Fibroblast of skin of back (primary cell): ENCODE measurements at regions not wholly inside any gene's neighbourhood (a gene's known extent, or its start where the extent isn't known, plus 50 kb on each side); places are given as distances from the start of the nearest gene placed in this dataset.

Experiments used
- DNase-seq: peaks from one replicate; pipeline ENCODE4 v3.0.0-alpha.2; 2013

DNA sequence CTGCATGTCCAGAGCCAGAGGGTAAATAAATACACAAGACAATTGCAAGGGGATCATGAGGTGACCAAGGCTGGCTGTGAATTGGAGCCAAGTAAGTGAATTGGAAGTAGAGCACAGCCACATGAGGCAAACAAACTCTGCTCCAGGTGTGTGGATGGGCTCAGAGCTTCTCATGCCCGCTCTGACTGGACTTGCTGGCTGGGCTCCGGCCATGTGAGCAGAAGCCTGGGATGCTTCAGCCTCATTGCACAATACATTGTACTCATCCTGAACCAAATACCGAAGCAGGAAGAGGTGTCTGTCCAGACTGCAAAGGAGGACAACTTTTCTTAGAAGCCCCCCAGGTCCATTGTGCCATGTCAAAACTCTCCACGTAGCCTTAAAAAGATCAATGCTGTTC lies 193.0 kb downstream of the TTC8 start:
- no peak for DNase-seq

DNA sequence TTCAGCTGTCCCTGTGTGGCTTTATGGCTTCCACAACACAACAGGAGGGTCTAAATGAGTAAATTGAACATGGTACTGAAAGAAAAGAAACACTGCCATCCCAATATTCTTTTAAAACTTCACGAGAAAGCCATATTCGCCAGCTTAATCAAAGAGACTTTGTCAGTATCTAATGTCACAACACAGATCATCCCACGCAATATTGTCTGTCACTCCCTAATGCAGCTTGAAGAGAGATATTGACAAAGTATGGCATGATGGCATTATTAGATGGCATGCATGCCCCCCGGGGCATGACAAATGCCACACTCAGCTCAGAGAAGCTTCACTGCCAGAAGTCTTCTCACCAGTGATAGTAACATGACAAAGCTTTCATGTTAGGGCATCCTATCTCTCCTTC lies 197.8 kb downstream of the TTC8 start:
- no peak for DNase-seq

DNA sequence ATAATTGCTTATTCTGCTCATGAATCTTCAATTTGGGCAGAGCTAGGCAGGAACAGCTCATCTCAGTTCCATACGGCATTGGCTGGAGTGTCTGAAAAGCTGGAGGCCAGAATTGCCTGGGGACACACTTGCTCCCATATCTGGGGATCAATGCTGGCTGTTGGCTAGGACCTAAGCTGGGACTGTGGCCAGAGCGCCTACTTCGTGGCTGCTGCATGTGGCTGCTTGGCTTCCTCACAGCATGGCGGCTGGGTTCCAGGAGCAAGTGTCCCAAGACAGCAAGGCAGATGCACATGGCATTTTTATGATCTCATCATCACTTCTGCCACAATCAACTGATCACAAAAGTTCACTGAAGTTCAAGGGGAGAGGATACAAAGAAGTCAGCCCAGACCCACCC lies 200.2 kb downstream of the TTC8 start:
- DNase-seq: no peak

DNA sequence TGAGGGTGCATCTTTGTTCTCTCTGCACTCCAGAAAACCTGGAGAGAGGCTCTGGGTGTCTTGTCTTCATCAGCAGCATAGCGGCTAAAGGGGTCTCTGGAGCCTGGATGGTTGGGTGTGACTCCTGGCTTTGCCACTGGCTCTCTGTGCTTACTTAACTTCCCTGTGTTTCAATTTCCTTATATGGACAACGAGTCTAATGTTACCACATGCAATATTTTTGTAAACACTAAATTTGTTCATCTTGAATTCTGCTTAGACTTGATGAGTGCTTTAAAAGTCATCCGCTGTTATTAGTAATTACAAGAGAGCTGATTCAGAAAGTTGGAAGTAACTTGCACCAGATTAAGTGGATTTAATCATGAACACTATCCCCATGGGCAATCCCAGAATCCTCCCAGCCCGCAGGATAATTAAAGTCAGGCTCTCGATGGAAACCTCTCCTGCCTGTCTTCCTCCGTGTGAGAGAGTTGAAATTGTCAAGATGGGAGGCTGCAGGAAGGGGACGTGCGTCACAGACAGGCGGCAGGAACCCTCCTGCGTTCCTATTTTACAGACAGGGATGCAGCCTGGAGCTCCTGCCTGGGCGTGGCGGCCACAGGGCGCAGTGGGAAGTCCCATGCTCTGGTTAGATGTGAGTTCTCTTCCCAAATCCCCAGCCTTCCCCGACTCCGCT lies 201.2 kb downstream of the TTC8 start:
- peak; percentile 78 for DNase-seq

DNA sequence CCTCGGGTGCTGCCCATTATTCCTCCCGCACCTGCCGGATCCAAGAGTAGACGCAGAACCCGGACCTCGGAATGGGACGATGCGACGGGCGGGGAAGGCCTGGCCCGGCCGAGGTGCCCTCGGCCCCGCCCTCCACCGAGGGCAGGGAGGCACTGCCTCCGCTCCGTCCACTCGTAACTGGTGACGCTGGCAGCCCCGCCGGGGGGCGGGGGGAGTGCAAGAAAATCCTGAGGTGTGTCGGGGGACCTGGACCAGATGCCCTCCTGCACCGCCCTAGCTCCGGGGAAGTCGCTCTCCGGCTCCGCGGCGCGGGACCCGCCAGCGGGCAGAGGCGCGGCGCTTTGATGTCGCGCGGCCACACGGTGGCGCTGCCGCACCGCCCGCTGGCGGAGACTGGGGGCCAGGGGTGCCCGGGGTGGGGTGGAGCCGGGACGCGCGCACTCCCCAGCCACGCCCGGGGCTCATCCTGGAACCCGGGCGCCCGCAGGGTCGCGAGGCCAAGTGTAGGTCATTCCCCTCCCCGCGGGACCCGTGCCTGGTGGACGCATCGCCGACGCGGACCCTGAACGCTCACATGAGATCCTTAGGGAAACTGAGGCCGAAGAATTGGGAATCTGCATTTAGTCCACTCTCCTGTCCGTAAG lies 202.8 kb downstream of the TTC8 start:
- DNase-seq: peak; percentile 44

DNA sequence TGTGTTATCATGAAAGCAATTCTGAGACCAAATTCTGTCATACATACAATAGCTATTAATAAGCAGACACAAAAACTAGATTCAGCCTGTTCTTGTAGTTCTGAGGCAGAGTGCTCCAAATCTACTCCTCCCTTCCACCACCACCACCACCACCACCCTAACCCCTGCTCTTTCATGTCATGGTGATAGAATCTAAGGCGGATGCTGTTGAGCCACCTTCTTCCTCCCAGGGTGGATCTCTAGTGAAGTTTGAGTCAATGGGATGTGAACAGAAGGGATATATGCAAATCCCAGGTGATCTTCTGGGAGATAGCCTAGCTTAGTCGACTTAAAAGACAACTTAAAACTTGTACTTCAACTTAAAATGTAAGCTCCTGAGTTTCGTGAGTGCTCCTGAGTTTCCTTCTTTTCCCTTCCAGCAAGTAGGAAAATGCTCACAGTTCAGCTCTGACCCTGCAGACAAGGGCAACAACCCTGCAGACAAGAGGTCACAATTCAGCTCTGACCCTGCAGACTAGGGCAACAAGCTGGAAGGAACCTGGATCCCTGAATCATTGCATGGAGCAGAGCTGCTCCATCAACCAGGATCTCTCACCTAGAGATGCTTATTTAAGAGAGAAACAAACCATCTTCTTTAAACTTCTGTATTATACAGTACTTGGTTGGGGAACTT lies 204.1 kb downstream of the TTC8 start:
- no peak for DNase-seq

DNA sequence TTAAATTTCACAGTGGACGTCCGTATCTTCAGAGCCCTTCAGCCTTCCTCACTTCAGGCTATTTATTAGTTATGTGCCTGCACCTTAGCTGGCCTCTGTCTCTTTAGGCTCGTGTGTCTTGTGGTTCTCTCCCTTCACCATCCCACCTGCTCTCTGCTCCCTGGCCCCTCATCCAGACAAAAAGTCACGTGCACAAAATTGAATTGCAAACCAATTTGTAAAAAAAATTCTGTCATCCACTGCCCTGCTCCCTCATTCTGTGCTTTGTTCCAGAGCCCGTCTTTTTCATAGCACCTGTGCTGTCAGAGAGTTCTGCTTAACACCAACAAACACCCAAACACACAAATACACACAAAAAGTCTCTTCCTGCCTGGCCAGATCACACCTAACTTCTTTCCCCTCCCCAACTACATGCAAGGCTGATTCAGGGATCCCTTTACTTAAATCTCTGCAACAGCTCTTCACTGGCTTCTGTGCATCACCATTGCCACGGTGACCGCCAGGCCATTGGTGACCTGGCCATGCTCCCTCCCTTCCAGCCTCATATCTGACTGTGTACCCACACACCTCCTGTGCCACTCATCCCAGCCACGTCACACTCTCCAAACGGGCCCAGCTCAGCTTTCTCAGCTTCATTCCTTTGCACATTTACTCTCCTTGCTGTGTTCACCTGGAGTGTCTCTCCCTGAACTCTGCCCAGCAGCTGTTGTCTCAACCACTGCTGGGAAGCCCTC lies 205.7 kb downstream of the TTC8 start:
- DNase-seq: no peak

DNA sequence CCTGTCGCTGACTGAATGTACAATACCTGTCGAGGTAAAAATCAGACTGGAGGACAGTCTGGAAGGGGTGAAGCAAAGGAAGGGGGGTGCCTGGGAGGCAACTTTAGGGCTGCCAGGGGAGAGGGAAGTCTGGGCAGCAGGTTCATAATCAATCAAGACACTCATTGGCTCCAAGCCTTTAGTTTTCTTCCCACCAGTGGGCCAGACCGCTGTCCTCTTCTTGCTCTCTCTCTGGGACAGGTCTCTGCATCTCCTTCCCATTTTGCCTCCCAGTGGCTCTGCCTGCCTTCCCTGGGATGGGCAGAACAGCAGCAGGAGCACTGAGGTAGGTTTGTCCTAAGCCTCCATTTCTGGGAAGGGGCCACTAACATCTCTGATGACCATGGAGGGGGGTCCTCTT lies 206.5 kb downstream of the TTC8 start:
- DNase-seq: no peak

DNA sequence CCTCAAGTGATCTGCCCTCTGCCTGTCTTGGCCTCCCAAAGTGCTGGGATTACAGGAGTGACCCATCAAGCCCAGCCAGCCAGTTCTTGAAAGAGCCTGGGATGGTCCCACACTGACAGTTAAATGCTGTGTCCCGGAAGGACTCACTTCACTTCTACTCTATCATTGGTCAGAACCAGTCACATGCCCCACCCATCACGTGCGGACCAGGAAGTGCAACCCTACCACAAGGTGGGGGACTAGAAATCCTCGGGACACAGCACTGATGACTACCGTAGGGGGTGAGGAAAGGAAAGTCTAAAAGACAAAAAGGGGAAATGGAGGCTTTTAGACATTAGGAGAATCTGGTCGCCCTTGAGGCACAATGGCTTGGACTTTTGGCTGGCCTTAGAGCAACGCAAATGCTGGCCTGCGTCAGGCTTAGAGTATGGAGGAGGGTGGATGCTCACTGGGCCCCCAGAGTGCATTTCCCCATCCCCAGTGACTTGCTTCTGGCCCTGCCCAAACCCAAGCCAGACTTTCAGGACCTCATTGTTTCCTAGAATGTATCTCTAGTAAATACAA lies 207.7 kb downstream of the TTC8 start:
- DNase-seq: no peak

DNA sequence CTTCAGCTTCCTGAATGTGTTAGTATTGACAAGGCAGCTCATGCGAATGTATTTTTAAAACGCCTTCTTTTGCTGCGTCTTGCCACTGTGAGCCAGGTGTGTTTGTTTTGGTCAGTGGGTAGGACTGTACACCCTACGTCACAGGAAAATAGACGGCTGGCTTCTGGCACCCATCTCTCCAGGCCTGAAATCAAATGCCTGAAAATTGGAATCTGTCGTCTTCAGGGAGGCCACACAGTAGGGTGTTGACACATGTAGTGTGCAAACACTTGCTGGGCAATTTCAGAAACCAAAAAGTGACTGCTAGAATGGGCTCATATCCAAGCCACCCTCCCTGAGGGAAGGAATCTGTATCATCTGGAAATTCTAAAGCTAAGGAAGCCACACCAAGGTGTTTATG lies 209.3 kb downstream of the TTC8 start:
- no peak for DNase-seq

DNA sequence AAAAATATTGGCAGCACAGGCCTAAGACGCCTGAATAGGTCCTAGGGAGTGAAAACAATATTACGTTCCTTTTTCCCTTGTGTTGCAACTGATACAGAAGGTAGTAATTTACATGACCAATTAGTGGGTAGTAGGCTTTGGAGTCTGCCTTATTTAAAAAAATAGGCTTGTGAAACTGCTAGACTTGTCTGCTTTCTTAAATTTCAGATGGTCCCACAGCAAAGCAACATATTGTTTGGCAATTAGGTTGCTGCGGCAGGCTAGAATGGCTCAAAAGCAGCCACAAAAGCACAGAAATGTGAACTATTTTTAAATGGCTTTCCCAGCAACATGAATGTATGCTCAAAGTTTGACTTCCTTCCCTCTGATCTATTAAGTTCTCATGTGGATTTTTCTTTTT lies 211.9 kb downstream of the TTC8 start:
- DNase-seq: no peak

DNA sequence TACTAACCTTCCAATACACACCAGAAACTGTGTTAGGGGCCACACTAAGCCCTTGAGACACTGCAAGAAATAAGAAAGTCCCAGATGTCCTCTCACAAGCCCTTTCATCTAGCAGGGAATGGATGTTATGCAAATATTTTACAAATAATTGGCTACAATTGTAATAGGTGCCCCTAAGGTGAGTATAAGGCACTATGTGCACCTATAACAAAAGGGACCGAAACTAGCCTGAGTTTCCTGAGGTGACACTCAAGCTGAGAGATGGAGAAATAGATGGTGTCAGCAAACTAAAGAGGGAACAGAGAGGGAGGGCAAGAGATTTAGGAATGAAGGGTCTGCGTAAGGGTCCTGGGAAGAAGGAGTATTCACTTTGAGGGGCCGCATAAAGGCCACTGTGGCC lies 212.6 kb downstream of the TTC8 start:
- DNase-seq: no peak

DNA sequence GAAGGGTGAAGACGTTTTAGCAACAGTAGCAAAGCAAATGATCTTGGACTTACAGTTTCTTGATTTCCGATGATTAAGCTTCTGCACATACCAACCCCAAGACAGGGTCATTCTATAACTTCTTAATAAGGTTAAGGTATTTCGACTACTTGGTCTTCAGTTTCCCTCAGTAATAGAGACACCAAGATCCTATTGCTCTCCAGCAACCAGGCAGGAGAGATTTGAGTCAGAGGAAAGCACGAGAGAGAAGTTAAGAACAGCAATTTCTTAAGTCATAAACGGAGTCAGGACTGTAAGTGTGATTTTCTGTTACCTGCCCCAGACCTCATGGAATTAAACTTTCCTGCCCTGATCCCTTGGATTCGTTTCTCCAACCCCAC lies 215.6 kb downstream of the TTC8 start:
- no peak for DNase-seq

DNA sequence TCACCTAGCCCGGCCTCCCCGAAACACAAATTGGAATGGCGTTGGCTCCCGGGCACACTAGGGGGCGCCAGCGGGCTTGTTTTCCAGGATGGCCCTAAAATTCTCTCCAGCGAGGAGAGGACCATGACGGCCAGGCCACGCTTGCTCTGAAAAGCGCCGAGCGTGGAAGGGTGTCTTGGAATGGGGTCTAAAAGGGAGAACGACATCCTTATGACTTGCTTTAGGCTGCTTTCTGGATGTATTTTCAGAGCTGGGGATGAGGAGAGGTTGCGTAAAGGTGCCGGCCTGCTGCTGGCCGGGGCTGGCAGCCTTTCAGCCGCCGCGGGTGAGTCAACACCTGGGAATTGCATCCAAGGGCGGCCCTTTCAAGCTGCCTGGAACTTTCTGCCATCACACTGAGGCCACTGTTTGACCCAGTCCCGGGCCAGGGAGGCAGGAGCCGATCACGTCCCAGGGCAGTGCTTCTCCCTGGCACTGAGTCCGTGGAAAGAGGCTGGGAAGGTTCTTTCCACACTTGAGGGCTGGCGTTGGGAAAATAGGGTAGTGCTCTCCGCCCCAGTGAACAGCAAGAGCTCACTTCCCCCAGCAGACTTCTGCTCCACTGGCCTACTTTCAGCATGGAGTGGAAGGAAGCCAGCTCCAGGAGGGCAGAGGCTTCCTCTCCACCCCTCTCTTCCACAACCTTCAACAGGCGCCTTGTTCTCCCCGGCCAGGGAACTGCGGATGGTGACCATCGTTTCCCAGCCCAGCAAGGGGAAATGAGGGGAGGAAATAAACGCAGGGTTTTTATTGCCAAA lies 216.2 kb downstream of the TTC8 start:
- DNase-seq: peak; percentile 83

DNA sequence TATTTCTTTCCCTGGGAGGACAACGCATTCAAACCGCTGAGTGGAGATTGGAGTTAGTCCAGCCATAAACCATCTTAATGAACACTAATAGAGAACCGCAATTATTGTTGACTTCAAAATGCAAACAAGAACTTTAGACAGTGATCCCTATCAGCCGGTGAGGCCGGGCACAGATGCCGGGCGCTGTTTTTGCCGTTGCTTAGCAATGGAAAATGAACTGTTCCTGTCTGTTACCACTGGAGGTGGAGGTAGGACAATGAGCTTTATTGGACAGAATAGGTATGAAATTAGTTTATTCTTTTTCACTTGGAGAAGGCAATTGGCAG lies 216.8 kb downstream of the TTC8 start:
- DNase-seq: no peak

DNA sequence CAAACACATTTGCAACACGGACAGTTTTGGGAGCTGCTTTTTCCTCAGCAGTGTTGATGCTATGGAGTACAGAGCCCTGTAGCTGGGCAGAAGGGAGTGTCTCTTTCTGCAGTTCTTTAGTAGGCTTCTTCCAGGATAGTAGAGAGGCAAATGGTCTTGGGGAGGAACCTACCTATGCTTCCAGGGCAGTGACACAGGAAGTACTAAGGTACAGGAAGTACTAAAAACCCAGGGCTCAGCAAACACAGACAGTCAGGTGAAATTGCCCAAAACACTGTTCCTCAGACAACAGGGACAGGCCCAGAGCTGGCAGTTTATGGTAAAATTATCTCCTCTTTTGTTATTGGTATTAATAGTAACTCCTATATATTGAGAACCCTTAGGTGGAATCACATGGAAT lies 217.6 kb downstream of the TTC8 start:
- DNase-seq: no peak

DNA sequence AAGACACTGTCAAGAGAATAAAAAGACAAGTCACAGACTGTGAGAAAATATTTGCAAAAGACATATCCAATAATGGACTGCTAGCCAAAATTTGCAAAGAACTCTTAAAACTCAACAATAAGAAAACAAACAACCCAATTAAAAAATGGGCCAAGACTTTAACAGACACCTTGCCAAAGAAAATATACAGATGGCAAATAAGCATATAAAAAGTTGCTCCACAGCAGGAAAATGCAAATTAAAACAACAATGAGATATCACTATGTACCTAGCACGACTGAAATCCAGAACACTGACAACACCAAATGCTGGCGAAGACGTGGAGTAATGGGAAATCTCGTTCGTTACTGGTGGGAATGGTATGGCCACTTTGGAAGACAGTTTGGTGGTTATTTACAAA lies 228.9 kb downstream of the TTC8 start:
- no peak for DNase-seq

DNA sequence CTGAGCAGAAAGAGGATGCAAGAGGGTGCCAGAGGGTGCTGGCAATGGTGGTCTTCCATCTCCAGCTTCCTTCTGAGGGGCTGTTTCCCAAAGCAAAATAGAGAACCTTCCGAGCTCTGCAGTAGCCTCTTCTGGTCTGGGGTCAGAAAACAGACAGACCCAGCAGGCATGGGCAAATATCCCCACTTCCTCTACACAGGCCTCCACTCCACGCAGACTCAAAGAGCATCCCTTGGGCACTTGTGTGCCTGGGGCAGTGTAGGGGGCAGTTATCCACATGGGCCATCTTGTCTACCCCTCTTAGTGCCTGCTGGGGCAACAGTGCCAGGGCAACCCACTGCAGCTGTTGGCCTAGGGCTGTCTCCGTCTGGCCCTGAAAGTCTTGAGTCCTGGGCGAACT lies 231.9 kb downstream of the TTC8 start:
- no peak for DNase-seq

DNA sequence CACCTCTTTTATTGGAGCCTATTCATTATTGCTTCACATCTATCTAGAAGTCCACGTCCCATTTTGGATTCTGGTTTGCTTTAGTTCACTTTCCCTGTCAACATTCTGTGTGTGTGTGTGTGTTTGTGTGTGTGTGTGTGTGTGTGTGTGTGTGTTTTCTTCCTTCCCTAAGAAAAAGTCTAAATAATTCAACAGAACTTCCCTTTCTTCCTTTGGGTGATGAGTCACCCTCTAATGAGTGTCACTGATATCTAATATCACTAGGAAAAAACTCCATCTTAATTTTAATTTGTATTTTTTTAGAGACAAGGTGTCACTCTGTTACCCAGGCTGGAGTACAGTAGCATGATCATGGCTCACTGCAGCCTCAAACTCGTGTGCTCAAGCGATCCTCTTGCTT lies 234.2 kb downstream of the TTC8 start:
- DNase-seq: no peak

DNA sequence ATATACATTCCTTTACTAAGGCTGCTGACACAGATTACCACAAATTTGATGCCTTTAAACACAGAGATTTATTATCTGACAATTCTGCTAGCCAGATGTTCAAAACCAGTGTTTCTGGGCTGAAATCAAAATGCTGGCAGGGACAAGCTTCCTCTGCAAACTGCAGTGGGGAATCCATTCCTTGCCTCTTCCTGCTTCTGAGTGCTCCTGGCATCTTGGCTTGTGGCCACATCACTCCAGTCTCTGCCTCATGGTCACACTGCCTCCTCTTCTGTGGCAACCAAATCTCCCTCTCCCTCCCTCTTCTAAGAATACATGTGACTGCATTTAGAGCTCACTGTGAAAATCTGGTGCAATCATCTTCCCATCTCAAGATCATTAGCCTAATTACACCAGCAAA lies 235.7 kb downstream of the TTC8 start:
- no peak for DNase-seq

DNA sequence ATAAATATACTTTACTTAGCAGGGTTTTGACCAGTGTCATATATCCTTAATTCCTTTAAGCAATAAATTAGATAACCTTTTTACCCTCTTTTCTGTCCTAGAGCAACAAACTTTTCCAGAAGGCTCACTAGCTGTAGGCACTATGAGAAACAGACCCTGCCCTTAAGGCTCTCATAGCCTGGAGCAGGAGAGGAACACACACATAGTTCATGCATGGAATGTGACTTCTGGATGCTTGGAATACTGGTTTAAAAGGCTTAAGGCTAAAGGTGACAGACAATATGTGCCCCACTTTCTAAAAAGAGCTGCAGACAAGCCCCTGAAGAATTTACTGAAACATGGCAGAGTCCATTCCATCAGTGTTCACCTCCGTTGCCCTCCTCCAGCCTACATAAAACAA lies 237.2 kb downstream of the TTC8 start:
- DNase-seq: peak; percentile 5

DNA sequence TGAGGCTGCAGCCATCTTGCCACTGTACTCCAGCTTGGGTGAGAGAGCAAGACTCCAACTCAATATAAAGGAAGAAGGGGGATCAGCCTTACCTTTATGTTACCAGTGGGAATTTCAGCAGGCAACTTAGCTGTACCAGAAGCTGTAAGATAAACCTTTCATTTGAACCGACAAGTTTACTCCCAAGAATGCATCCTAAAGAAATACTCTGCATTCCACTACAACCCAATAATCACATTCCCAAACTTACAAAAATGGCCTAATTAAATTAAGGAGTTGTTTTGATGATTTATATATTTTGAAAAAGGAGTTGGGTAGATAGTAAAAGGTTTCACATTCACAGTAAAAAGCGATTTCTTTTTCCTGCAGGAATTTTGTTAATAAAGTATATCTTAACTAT lies 241.4 kb downstream of the TTC8 start:
- DNase-seq: no peak
